ENCODE measurements at regions not wholly inside any gene's neighbourhood (a gene's known extent, or its start where the extent isn't known, plus 50 kb on each side); places are given as distances from the start of the nearest gene placed in this dataset.
A peak's percentile ranks its signal among the peaks of the same experiment; 100 is the strongest.

GRCh38 chr16:9364721-9365369 lies 273.4 kb downstream of the HAPSTR1 start:
- TF ChIP-seq, protein P1, sequence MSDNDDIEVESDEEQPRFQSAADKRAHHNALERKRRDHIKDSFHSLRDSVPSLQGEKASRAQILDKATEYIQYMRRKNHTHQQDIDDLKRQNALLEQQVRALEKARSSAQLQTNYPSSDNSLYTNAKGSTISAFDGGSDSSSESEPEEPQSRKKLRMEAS (IDR thresholded peaks at IDR 0.05), result peak; percentile 68
- TF ChIP-seq CTCF (IDR thresholded peaks at IDR 0.05; ENCODE audit: low read depth, low read length, missing input control) (peak; percentile 21), HNF4G (IDR thresholded peaks at IDR 0.05) (no peak), SP1 (IDR thresholded peaks at IDR 0.05) (peak; percentile 56), NR2F2 (IDR thresholded peaks at IDR 0.05) (no peak), RAD21 (IDR thresholded peaks at IDR 0.05) (peak; percentile 39 to 60), FOXA2 (IDR thresholded peaks at IDR 0.05) (peak; percentile 58), YY1 (IDR thresholded peaks at IDR 0.05) (peak; percentile 49), GABPA (IDR thresholded peaks at IDR 0.05 in 1 of 2, conservative IDR thresholded peaks at IDR 0.05 in 1 of 2) (no peak), EGR1 (IDR thresholded peaks at IDR 0.05; ENCODE audit: low read depth in 2 of 2) (peak in 1 of 2 donors; percentile 59), RXRA (IDR thresholded peaks at IDR 0.05) (peak; percentile 77 to 81), HNF4A (conservative IDR thresholded peaks at IDR 0.05) (peak; percentile 58 to 65), TAF1 (conservative IDR thresholded peaks at IDR 0.05) (no peak), JUND (IDR thresholded peaks at IDR 0.05) (peak; percentile 68 to 84)
- TF ChIP-seq, protein P2, sequence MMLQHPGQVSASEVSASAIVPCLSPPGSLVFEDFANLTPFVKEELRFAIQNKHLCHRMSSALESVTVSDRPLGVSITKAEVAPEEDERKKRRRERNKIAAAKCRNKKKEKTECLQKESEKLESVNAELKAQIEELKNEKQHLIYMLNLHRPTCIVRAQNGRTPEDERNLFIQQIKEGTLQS (IDR thresholded peaks at IDR 0.05), result peak; percentile 49
- TF ChIP-seq, protein P3, sequence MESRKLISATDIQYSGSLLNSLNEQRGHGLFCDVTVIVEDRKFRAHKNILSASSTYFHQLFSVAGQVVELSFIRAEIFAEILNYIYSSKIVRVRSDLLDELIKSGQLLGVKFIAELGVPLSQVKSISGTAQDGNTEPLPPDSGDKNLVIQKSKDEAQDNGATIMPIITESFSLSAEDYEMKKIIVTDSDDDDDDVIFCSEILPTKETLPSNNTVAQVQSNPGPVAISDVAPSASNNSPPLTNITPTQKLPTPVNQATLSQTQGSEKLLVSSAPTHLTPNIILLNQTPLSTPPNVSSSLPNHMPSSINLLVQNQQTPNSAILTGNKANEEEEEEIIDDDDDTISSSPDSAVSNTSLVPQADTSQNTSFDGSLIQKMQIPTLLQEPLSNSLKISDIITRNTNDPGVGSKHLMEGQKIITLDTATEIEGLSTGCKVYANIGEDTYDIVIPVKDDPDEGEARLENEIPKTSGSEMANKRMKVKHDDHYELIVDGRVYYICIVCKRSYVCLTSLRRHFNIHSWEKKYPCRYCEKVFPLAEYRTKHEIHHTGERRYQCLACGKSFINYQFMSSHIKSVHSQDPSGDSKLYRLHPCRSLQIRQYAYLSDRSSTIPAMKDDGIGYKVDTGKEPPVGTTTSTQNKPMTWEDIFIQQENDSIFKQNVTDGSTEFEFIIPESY (IDR thresholded peaks at IDR 0.05), result peak; percentile 31
- TF ChIP-seq, protein P4, sequence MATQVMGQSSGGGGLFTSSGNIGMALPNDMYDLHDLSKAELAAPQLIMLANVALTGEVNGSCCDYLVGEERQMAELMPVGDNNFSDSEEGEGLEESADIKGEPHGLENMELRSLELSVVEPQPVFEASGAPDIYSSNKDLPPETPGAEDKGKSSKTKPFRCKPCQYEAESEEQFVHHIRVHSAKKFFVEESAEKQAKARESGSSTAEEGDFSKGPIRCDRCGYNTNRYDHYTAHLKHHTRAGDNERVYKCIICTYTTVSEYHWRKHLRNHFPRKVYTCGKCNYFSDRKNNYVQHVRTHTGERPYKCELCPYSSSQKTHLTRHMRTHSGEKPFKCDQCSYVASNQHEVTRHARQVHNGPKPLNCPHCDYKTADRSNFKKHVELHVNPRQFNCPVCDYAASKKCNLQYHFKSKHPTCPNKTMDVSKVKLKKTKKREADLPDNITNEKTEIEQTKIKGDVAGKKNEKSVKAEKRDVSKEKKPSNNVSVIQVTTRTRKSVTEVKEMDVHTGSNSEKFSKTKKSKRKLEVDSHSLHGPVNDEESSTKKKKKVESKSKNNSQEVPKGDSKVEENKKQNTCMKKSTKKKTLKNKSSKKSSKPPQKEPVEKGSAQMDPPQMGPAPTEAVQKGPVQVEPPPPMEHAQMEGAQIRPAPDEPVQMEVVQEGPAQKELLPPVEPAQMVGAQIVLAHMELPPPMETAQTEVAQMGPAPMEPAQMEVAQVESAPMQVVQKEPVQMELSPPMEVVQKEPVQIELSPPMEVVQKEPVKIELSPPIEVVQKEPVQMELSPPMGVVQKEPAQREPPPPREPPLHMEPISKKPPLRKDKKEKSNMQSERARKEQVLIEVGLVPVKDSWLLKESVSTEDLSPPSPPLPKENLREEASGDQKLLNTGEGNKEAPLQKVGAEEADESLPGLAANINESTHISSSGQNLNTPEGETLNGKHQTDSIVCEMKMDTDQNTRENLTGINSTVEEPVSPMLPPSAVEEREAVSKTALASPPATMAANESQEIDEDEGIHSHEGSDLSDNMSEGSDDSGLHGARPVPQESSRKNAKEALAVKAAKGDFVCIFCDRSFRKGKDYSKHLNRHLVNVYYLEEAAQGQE (IDR thresholded peaks at IDR 0.05), result no peak
- no peak overlapping the region for H3K4me3 ChIP-seq (ENCODE audit: low read depth in 1 of 3, low read length in 3 of 3)
- WGBS, result 35% methylated on average over 2 of the region's 2 CpGs
- H3K9ac ChIP-seq (ENCODE audit: low read depth in 1 of 2, low read length in 2 of 2), result peak overlapping the region in 1 of 2 donors; percentile 51
- no peak for DNase-seq (ENCODE audit: low spot score)
- H3K9me3 ChIP-seq (ENCODE audit: control insufficient read depth in 4 of 4, low read length in 3 of 4), result no peaks in the 10 kb centered on the region
- peak overlapping the region; percentile 84 to 98 for H3K27ac ChIP-seq (ENCODE audit: low read depth in 1 of 2, low read length in 2 of 2)
- H3K4me1 ChIP-seq (ENCODE audit: control insufficient read depth in 4 of 4, insufficient read depth in 4 of 4, low read length in 3 of 4), result peaks cover 0 to 21% (median 15%) of the 10 kb centered on the region in 4 donors
- no peaks in the 10 kb centered on the region for H3K27me3 ChIP-seq (ENCODE audit: control insufficient read depth in 4 of 4, insufficient read depth in 4 of 4, low read length in 3 of 4)
- H3K36me3 ChIP-seq (ENCODE audit: control insufficient read depth in 4 of 4, insufficient read depth in 3 of 4, low read depth in 1 of 4, low read length in 3 of 4), result no peaks in the 10 kb centered on the region

All from liver (tissue), 8 donors.